IMR-90 (cell line): ENCODE measurements at regions not wholly inside any gene's neighbourhood (a gene's known extent, or its start where the extent isn't known, plus 50 kb on each side); places are given as distances from the start of the nearest gene placed in this dataset.

Experiments
- ATAC-seq: fragments of 200-7000 bp; cut with Tn5 transposase; 2 replicates; pipeline ENCODE4 v1.9.1; 2020; ENCODE audit warnings: low read depth, mild to moderate bottlenecking, moderate library complexity
- BruUV-seq: library from RNA; stranded (reverse); fragments of 400-500 nt; replicated peaks from 2 replicates; lab custom pipeline; 2021; lab: Mats Ljungman, UMichigan
- CTCF ChIA-PET: fragments of 300-600 bp; formaldehyde crosslinking; extraction: SDS; loops from one replicate; lab custom pipeline; 2021; ENCODE audit warnings: antibody characterized with exemption; lab: Yijun Ruan, JAX
- POLR2A ChIA-PET: fragments of 300-600 bp; sonication (Branson Sonifier 250); formaldehyde crosslinking; loops from one replicate; lab custom pipeline; 2022; ENCODE audit warnings: antibody characterized with exemption; ENCODE audit not compliant: unreplicated experiment; lab: Charles Lee
- DNase-seq: peaks from one replicate; pipeline ENCODE4 v3.0.0; 2013
- H2AFZ ChIP-seq: replicated peaks from 2 replicates; pipeline ENCODE3; 2013; ENCODE audit warnings: low read length, mild to moderate bottlenecking; ENCODE audit not compliant: poor library complexity
- H2AK5ac ChIP-seq: 2 replicates; pipeline ENCODE4 v1.6.1; 2013; ENCODE audit warnings: low read depth, low read length, inconsistent platforms
- H2AK9ac ChIP-seq: replicated peaks from 2 replicates; pipeline ENCODE3; 2013; ENCODE audit warnings: mild to moderate bottlenecking, low read depth, low read length, moderate library complexity; ENCODE audit not compliant: poor library complexity
- H2BK120ac ChIP-seq: 2 replicates; pipeline ENCODE4 v1.6.1; 2013; ENCODE audit warnings: low read depth, low read length, inconsistent platforms
- H2BK15ac ChIP-seq: 3 replicates; pipeline ENCODE4 v1.6.1; 2013; ENCODE audit warnings: low read depth, low read length, inconsistent platforms
- H2BK20ac ChIP-seq: 2 replicates; pipeline ENCODE4 v1.6.1; 2013; ENCODE audit warnings: low read depth, mild to moderate bottlenecking, inconsistent platforms, low read length, moderate library complexity
- H2BK5ac ChIP-seq: 2 replicates; pipeline ENCODE4 v1.6.1; 2013; ENCODE audit warnings: mild to moderate bottlenecking, low read depth, low read length, inconsistent platforms; ENCODE audit not compliant: poor library complexity, severe bottlenecking
- H3K14ac ChIP-seq: replicated peaks from 2 replicates; pipeline ENCODE4 v1.6.1; 2013; ENCODE audit warnings: low read depth, low read length, inconsistent platforms
- H3K18ac ChIP-seq: 2 replicates; pipeline ENCODE4 v1.6.1; 2013; ENCODE audit warnings: low read depth, low read length, control low read depth
- H3K23ac ChIP-seq: 2 replicates; pipeline ENCODE4 v1.6.1; 2013; ENCODE audit warnings: low read depth, low read length, inconsistent platforms
- H3K27ac ChIP-seq: 2 replicates; pipeline ENCODE4 v1.5.1; 2013; ENCODE audit warnings: mild to moderate bottlenecking, control low read depth, low read length; ENCODE audit not compliant: insufficient read depth
- H3K27me3 ChIP-seq: 2 replicates; pipeline ENCODE4 v1.6.1; 2013; ENCODE audit warnings: low read length; ENCODE audit not compliant: control insufficient read depth, insufficient read depth
- H3K36me3 ChIP-seq: 2 replicates; pipeline ENCODE4 v1.6.1; 2013; ENCODE audit warnings: low read length, mixed read lengths; ENCODE audit not compliant: control insufficient read depth, insufficient read depth
- H3K4ac ChIP-seq: 2 replicates; pipeline ENCODE4 v1.6.1; 2013; ENCODE audit warnings: low read depth, low read length, inconsistent platforms
- H3K4me1 ChIP-seq: 2 replicates; pipeline ENCODE4 v1.6.1; 2013; ENCODE audit warnings: low read length, mixed read lengths; ENCODE audit not compliant: control insufficient read depth, insufficient read depth
- H3K4me2 ChIP-seq: 2 replicates; pipeline ENCODE4 v1.6.1; 2013; ENCODE audit warnings: low read depth, mild to moderate bottlenecking, control low read depth, low read length, moderate library complexity
- H3K4me3 ChIP-seq: 2 replicates; pipeline ENCODE4 v1.5.1; 2013; ENCODE audit warnings: low read depth, mild to moderate bottlenecking, control low read depth, low read length, moderate library complexity; ENCODE audit not compliant: insufficient read depth
- H3K56ac ChIP-seq: 2 replicates; pipeline ENCODE4 v1.6.1; 2013; ENCODE audit warnings: low read length, inconsistent platforms; ENCODE audit not compliant: insufficient read depth; ENCODE audit errors: extremely low read depth
- H3K79me1 ChIP-seq, 2 experiments: 2 replicates each; pipeline ENCODE4 v1.6.1; 2013; ENCODE audit warnings: low read length in 2 of 2, inconsistent platforms in 1 of 2, low read depth in 1 of 2
- H3K9ac ChIP-seq: 2 replicates; pipeline ENCODE4 v1.6.1; 2013; ENCODE audit warnings: low read depth, low read length, control low read depth
- H3K9me1 ChIP-seq: 2 replicates; pipeline ENCODE4 v1.6.1; 2013; ENCODE audit warnings: low read length, inconsistent platforms; ENCODE audit not compliant: insufficient read depth
- H3K9me3 ChIP-seq: 2 replicates; pipeline ENCODE4 v1.6.1; 2013; ENCODE audit warnings: low read length; ENCODE audit not compliant: control insufficient read depth, insufficient read depth
- H4K20me1 ChIP-seq: 2 replicates; pipeline ENCODE4 v1.6.1; 2013; ENCODE audit warnings: low read length, inconsistent platforms; ENCODE audit not compliant: insufficient read depth
- H4K5ac ChIP-seq: 2 replicates; pipeline ENCODE4 v1.6.1; 2013; ENCODE audit warnings: mild to moderate bottlenecking, low read depth, low read length, control low read depth
- H4K8ac ChIP-seq, 2 experiments: 2 replicates each; pipeline ENCODE4 v1.6.1; 2013; ENCODE audit warnings: low read depth in 2 of 2, low read length in 2 of 2, control low read depth in 1 of 2, inconsistent platforms in 1 of 2
- H4K91ac ChIP-seq: 2 replicates; pipeline ENCODE4 v1.6.1; 2013; ENCODE audit warnings: low read depth, low read length, inconsistent platforms; ENCODE audit not compliant: insufficient read depth
- CEBPB ChIP-seq: IDR thresholded peaks from 2 replicates; pipeline ENCODE4 v1.6.1; 2012; ENCODE audit warnings: low read depth, low read length, improper control_type of control experiment
- CHD1 ChIP-seq: IDR thresholded peaks from 2 replicates; pipeline ENCODE4 v1.6.1; 2012; ENCODE audit warnings: low read depth, low read length, improper control_type of control experiment
- CTCF ChIP-seq: conservative IDR thresholded peaks from 2 replicates; pipeline ENCODE4 v1.5.1; 2012; ENCODE audit warnings: mild to moderate bottlenecking, low read depth, low read length, improper control_type of control experiment
- FOS ChIP-seq: fragments of 150-350 bp; IDR thresholded peaks from 2 replicates; pipeline ENCODE4 v1.6.1; 2016; ENCODE audit warnings: low read depth, low read length
- MAZ ChIP-seq: IDR thresholded peaks from 2 replicates; pipeline ENCODE4 v1.6.1; 2012; ENCODE audit warnings: low read depth, mild to moderate bottlenecking, low read length, improper control_type of control experiment, moderate library complexity, borderline replicate concordance
- POLR2A ChIP-seq: IDR thresholded peaks from 2 replicates; pipeline ENCODE4 v1.6.1; 2012; ENCODE audit warnings: mild to moderate bottlenecking, low read depth, low read length
- RCOR1 ChIP-seq: IDR thresholded peaks from 2 replicates; pipeline ENCODE4 v1.6.1; 2012; ENCODE audit warnings: mild to moderate bottlenecking, low read length, improper control_type of control experiment; ENCODE audit not compliant: insufficient replicate concordance
- SMC3 ChIP-seq: fragments of 150-350 bp; IDR thresholded peaks from 2 replicates; pipeline ENCODE4 v1.6.1; 2016; ENCODE audit warnings: low read depth, mild to moderate bottlenecking, antibody characterized with exemption, low read length, moderate library complexity
- USF2 ChIP-seq: fragments of 150-350 bp; IDR thresholded peaks from 2 replicates; pipeline ENCODE4 v1.6.1; 2017; ENCODE audit warnings: mild to moderate bottlenecking, antibody characterized with exemption, low read length, low read depth
- WGBS, 2 experiments: methylation state at CpG; one replicate each; pipeline versions ENCODE4 v1.1.5 to v1.1.7; 2013; ENCODE audit warnings: missing lambda C conversion rate in 2 of 2; ENCODE audit not compliant: insufficient read length in 1 of 2; ENCODE audit errors: extremely low coverage in 2 of 2; 5-methylcytosine and 5-hydroxymethylcytosine counted together
- dilution Hi-C: fragments of 300-500 bp; cut with HindIII; formaldehyde crosslinking; loops from one replicate; pipeline ENCODE4 v1.14.3; 2018; ENCODE audit warnings: low sequenced_read_pairs; ENCODE audit not compliant: unreplicated experiment
- in situ Hi-C: fragments of 300-500 bp; cut with MboI; formaldehyde crosslinking; loops from 3 replicates; pipeline ENCODE4 v1.14.3; 2019; ENCODE audit warnings: low sequenced_read_pairs, inconsistent platforms, mixed read lengths
- intact Hi-C: fragments of 100-400 bp; cut with micrococcal nuclease; formaldehyde crosslinking; loops from 2 replicates; pipeline ENCODE4 v1.10.0; 2022
- TF ChIP-seq, protein P1 (sequence below): fragments of 150-350 bp; IDR thresholded peaks from 2 replicates; pipeline ENCODE4 v1.6.1; 2016; ENCODE audit warnings: low read depth, mild to moderate bottlenecking, low read length, moderate library complexity, borderline replicate concordance

GRCh38 chr5:2544003-2544402 lies 207.5 kb downstream of the IRX2 start:
- Histone ChIP-seq H3K27ac (no peak overlapping the region), H2AK5ac (no peak overlapping the region), H2AK9ac (no peak overlapping the region), H3K56ac (no peak overlapping the region), H3K9ac (no peak overlapping the region), H3K4ac (no peak overlapping the region), H3K36me3 (no peaks in the 10 kb centered on the region), H2AFZ (no peak overlapping the region), H3K9me3 (peaks cover 34% of the 10 kb centered on the region), H3K23ac (no peak overlapping the region), H3K4me2 (no peak overlapping the region), H3K27me3 (no peaks in the 10 kb centered on the region), H2BK20ac (no peak overlapping the region), H3K4me3 (no peak overlapping the region), H4K8ac (no peak overlapping the region), H3K18ac (no peak overlapping the region), H4K91ac (no peak overlapping the region), H3K79me1 (no peaks in the 10 kb centered on the region), H3K9me1 (no peaks in the 10 kb centered on the region), H4K5ac (no peak overlapping the region), H4K20me1 (no peaks in the 10 kb centered on the region), H3K14ac (no peak overlapping the region), H2BK120ac (no peak overlapping the region), H2BK15ac (no peak overlapping the region), H3K4me1 (no peaks in the 10 kb centered on the region), H2BK5ac (no peak overlapping the region)
- ChIA-PET CTCF (no interaction called here), POLR2A (no interaction called here)
- TF ChIP-seq CHD1 (no peak), FOS (no peak), CTCF (no peak), MAZ (no peak), SMC3 (no peak), USF2 (no peak), CEBPB (no peak), RCOR1 (no peak), POLR2A (no peak)
- TF ChIP-seq, protein P1, sequence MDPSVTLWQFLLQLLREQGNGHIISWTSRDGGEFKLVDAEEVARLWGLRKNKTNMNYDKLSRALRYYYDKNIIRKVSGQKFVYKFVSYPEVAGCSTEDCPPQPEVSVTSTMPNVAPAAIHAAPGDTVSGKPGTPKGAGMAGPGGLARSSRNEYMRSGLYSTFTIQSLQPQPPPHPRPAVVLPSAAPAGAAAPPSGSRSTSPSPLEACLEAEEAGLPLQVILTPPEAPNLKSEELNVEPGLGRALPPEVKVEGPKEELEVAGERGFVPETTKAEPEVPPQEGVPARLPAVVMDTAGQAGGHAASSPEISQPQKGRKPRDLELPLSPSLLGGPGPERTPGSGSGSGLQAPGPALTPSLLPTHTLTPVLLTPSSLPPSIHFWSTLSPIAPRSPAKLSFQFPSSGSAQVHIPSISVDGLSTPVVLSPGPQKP = no peak
- intact Hi-C loops (no loop called here), in situ Hi-C loops (no loop called here), dilution Hi-C loops (no loop called here)
- no peak for ATAC-seq
- no TSS peak for BruUV-seq
- 33% methylated on average over 1 of the region's 5 CpGs; no CpG with 5 or more reads in 1 of the 2 experiments for WGBS, 2 experiments
- no peak for DNase-seq
